ENCODE measurements at regions not wholly inside any gene's neighbourhood (a gene's known extent, or its start where the extent isn't known, plus 50 kb on each side); places are given as distances from the start of the nearest gene placed in this dataset.
"Not testable (repeated sequence)": the region's sequence is repeated elsewhere in the genome, so short reads cannot be mapped to it uniquely, and the experiment has no call there.

DNA sequence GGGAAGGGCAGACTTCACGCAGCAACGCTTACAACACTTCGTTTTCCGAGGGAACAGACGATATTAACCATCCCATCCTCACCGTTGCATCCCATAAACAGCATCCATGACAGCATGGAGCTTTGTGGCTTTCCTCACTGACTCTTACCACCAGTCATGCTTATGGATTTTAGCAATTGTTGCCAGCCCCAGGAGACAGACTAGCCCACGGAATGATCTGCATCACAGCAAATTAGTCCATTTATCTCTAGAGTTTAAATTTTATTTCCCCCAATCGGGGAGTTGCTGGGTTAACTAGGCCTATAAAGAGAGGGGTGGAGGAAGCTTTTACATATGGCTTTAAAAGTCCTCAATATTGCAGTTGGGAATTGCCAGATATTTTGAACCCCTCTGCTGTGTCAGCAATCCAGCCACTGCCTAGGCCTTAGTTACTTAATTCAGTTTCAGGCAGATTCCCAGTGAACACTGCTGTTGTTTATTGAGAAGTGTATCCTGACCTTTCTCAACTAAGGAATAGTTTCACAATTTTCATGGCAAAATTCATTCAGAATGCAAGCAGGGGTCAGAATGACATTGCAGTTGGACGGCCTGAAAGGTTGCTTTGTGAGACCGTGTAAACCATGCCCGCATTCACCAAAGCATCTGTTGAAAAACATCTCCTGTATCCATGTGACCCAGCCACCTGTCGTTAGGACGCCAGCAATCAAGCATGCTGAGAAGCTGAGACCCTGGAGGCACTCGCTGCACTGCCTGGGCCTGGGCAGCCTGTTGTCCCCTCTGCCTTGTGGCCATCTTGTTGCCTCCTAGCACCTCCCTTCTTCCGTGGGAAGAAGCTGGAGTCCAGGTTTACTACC lies 397.4 kb upstream of the TPM1 start:
- DNase-seq (ENCODE audit: low read depth, low spot score), result no peak
- WGBS (ENCODE audit: insufficient coverage, insufficient read length), result no CpG with 5 or more reads among the region's 15 CpGs
- Histone ChIP-seq H3K27me3 (ENCODE audit: control insufficient read depth, insufficient read depth, low read length) (no peaks in the 10 kb centered on the region), H3K36me3 (ENCODE audit: control insufficient read depth, insufficient read depth, low read length) (no peaks in the 10 kb centered on the region), H3K27ac (ENCODE audit: low read length) (no peak overlapping the region), H3K9me3 (ENCODE audit: control insufficient read depth, insufficient read depth, low read length) (no peaks in the 10 kb centered on the region), H3K4me1 (ENCODE audit: control insufficient read depth, insufficient read depth, low read length) (no peaks in the 10 kb centered on the region), H3K4me3 (ENCODE audit: low read length) (no peak overlapping the region)

DNA sequence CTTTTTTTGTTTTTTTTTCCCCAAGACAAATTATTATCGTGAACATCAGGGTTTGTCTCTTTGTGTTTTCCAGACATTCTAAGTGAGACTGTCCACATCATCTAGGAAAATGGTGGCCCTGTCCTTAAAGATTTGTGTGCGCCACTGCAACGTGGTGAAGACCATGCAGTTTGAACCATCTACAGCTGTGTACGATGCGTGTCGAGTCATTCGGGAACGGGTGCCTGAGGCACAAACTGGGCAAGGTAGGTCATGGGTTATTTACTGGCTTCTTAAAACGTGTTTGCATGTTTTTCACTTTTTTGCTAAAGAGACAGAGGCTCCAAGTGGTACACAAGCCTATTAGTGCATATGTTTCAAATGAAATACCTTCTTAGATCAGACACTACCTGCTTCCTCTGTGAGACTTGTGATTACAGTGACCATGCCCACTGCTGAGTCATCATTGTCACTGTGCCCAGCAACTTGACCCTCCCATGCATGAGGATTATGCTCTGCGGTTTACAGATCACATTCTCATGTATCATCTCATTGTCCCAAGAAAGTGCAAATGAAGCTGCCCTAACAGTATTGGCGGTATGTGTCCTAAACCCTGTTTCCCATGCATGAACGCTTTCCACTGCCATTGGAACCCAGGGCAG lies 395.2 kb upstream of the TPM1 start:
- no peaks in the 10 kb centered on the region for H3K4me1 ChIP-seq (ENCODE audit: control insufficient read depth, insufficient read depth, low read length)
- H3K9me3 ChIP-seq (ENCODE audit: control insufficient read depth, insufficient read depth, low read length), result no peaks in the 10 kb centered on the region
- no CpG with 5 or more reads among the region's 12 CpGs for whole genome bisulfite sequencing (ENCODE audit: insufficient coverage, insufficient read length)
- no peak overlapping the region; the same call in 1 of the 2 replicates for H3K4me3 ChIP-seq (ENCODE audit: low read length)
- no peaks in the 10 kb centered on the region for H3K27me3 ChIP-seq (ENCODE audit: control insufficient read depth, insufficient read depth, low read length)
- no peaks in the 10 kb centered on the region for H3K36me3 ChIP-seq (ENCODE audit: control insufficient read depth, insufficient read depth, low read length)
- no peak for DNase-seq (ENCODE audit: low read depth, low spot score)
- no peak overlapping the region for H3K27ac ChIP-seq (ENCODE audit: low read length)

DNA sequence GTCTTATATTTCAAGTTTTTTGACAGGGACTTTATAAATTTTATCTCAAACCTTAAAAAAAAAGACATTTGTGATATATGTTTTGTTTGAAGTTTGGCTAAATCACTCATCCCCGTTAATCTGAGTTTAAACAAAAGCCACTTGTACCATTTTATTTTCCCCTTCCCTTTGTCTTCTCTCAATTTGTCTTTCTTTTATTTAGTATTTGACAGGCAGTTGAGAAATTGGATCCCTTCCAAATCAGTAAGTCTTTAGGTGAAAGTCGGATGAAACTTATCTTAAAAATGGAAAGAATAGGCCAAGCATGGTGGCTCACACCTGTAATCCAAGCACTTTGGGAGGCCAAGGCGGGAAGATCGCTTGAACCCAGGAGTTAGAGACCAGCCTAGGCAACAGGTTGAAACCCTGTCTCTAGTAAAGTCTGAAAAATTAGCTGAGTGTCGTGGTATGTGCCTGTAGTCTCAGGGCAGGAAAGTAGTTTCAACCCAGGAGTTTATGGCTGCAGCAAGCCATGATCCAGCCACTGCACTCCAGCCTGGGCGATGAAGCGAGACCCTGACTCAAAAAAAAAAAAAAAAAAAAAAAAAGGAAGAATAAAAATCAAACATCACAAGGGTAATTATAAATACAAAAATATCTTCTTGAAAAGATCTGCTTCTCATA lies 394.6 kb upstream of the TPM1 start:
- Histone ChIP-seq H3K4me3 (ENCODE audit: low read length) (no peak overlapping the region), H3K4me1 (ENCODE audit: control insufficient read depth, insufficient read depth, low read length) (no peaks in the 10 kb centered on the region), H3K27me3 (ENCODE audit: control insufficient read depth, insufficient read depth, low read length) (no peaks in the 10 kb centered on the region), H3K9me3 (ENCODE audit: control insufficient read depth, insufficient read depth, low read length) (no peaks in the 10 kb centered on the region), H3K36me3 (ENCODE audit: control insufficient read depth, insufficient read depth, low read length) (no peaks in the 10 kb centered on the region), H3K27ac (ENCODE audit: low read length) (no peak overlapping the region)
- DNase-seq (ENCODE audit: low read depth, low spot score), result no peak
- WGBS (ENCODE audit: insufficient coverage, insufficient read length), result no CpG with 5 or more reads among the region's 7 CpGs

DNA sequence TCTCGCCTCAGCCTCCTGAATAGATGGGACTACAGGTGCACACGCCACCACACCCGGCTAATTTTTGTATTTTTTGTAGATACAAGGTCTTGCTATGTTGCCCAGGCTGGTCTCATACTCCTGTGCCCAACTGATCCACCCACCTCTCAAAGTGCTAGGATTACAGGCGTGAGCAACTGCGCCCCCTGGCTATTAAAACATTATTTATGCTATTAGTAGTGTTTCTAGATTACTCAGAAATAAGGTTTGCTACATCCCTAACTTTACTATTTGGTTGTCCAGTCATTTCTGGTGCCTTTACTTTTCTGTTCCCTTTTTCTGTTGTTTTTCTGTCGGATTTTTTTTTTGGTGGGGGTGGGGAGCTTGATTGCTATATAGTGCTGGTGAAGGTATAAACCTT lies 393.6 kb upstream of the TPM1 start:
- H3K36me3 ChIP-seq (ENCODE audit: control insufficient read depth, insufficient read depth, low read length), result no peaks in the 10 kb centered on the region; the same call in 1 of the 2 replicates
- no peak overlapping the region for H3K27ac ChIP-seq (ENCODE audit: low read length)
- H3K9me3 ChIP-seq (ENCODE audit: control insufficient read depth, insufficient read depth, low read length), result no peaks in the 10 kb centered on the region
- no peak for DNase-seq (ENCODE audit: low read depth, low spot score)
- no peaks in the 10 kb centered on the region for H3K4me1 ChIP-seq (ENCODE audit: control insufficient read depth, insufficient read depth, low read length)
- no CpG with 5 or more reads among the region's 6 CpGs for WGBS (ENCODE audit: insufficient coverage, insufficient read length)
- no peaks in the 10 kb centered on the region for H3K27me3 ChIP-seq (ENCODE audit: control insufficient read depth, insufficient read depth, low read length)
- H3K4me3 ChIP-seq (ENCODE audit: low read length), result no peak overlapping the region

DNA sequence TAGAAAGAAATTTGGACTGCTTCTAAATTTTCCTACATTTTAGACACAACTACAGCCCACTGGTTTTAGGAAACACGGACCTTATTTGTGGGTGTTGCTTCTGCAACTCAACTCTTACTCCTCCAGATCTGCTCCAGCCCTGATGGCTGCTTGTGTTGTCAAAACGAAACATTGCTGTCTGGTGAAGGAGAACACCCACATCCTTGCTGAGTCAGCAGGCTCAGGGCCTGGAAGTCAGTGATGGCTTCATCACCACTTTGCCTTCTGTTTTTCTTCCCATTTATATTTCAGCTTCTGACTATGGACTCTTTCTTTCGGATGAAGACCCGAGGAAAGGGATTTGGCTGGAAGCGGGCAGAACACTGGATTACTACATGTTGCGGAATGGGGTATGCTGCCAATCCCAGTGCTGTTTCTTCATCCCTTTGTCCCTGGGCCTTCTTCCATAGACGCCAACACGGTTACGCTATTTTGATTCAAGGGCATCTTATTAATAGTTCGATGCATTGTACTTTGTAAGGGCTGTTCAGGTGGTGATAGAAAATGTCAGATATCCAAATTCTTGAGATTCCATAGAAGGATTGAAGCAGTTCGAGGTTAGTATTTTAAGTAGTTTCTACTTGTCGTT lies 392.6 kb upstream of the TPM1 start:
- H3K27ac ChIP-seq (ENCODE audit: low read length), result no peak overlapping the region
- no peaks in the 10 kb centered on the region for H3K4me1 ChIP-seq (ENCODE audit: control insufficient read depth, insufficient read depth, low read length)
- no peak for DNase-seq (ENCODE audit: low read depth, low spot score)
- WGBS (ENCODE audit: insufficient coverage, insufficient read length), result 100% methylated on average over 2 of the region's 12 CpGs
- H3K9me3 ChIP-seq (ENCODE audit: control insufficient read depth, insufficient read depth, low read length), result no peaks in the 10 kb centered on the region
- H3K36me3 ChIP-seq (ENCODE audit: control insufficient read depth, insufficient read depth, low read length), result no peaks in the 10 kb centered on the region; the same call in 1 of the 2 replicates
- no peak overlapping the region for H3K4me3 ChIP-seq (ENCODE audit: low read length)
- no peaks in the 10 kb centered on the region for H3K27me3 ChIP-seq (ENCODE audit: control insufficient read depth, insufficient read depth, low read length)

DNA sequence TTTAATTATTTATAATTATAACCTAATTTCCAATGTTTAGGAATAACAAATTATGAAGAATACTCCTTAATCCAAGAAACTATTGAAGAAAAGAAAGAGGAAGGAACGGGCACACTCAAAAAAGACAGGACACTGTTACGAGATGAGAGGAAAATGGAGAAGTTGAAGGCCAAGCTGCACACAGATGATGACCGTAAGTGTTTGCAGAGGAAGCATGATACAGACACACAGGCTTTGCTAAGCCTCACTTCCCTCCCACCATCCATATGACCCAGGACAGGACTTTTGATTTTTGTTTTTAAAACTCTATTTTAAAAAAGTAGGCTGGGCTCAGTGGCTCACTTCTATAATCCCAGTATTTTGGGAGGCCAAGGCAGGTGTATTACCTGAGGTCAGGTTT lies 389.4 kb upstream of the TPM1 start:
- Histone ChIP-seq H3K27me3 (ENCODE audit: control insufficient read depth, insufficient read depth, low read length) (no peaks in the 10 kb centered on the region), H3K36me3 (ENCODE audit: control insufficient read depth, insufficient read depth, low read length) (no peaks in the 10 kb centered on the region; the same call in 1 of the 2 replicates), H3K27ac (ENCODE audit: low read length) (no peak overlapping the region), H3K4me3 (ENCODE audit: low read length) (no peak overlapping the region), H3K4me1 (ENCODE audit: control insufficient read depth, insufficient read depth, low read length) (no peaks in the 10 kb centered on the region), H3K9me3 (ENCODE audit: control insufficient read depth, insufficient read depth, low read length) (no peaks in the 10 kb centered on the region)
- no CpG with 5 or more reads among the region's 3 CpGs for WGBS (ENCODE audit: insufficient coverage, insufficient read length)
- no peak for DNase-seq (ENCODE audit: low read depth, low spot score)

DNA sequence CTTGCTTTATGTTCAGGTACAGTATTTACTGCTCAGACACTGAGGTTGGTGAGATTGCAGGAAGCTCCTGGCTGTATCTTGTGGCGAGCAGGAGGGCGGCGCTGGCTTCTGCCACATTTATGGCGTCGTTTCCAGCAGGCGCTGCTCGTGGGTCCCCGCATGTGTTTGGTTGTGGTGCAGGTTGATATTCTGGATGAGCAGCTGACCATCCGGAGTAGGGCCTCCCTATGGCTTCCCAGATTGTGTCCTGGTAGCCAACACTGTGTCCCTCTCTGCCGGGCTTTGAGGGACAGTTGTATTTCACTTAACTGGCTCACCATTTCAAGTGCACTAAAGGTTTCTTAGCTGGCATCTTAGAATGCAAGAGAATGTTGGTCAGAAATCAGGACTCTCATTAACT lies 386.5 kb upstream of the TPM1 start:
- no peaks in the 10 kb centered on the region; the same call in 1 of the 2 replicates for H3K36me3 ChIP-seq (ENCODE audit: control insufficient read depth, insufficient read depth, low read length)
- no CpG with 5 or more reads among the region's 10 CpGs for WGBS (ENCODE audit: insufficient coverage, insufficient read length)
- DNase-seq (ENCODE audit: low read depth, low spot score), result no peak
- H3K4me3 ChIP-seq (ENCODE audit: low read length), result no peak overlapping the region
- no peaks in the 10 kb centered on the region for H3K9me3 ChIP-seq (ENCODE audit: control insufficient read depth, insufficient read depth, low read length)
- no peak overlapping the region for H3K27ac ChIP-seq (ENCODE audit: low read length)
- no peaks in the 10 kb centered on the region for H3K4me1 ChIP-seq (ENCODE audit: control insufficient read depth, insufficient read depth, low read length)
- H3K27me3 ChIP-seq (ENCODE audit: control insufficient read depth, insufficient read depth, low read length), result no peaks in the 10 kb centered on the region

DNA sequence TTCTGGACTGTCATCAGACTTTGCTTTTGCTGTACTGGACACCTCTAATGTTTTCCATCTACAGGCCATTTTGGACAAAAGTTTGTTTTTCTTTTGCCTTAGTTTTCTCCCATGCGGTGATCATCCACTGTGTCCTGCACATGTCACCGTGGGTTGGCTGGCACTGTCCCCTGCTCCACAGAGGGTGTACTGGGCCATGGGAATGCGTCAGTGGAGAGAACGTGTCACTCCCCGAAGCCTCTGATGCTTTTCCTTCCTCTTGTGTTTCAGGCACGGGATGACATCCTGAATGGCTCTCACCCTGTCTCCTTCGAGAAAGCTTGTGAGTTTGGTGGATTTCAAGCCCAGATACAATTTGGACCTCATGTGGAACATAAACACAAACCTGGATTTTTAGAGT lies 385.0 kb upstream of the TPM1 start:
- H3K27me3 ChIP-seq (ENCODE audit: control insufficient read depth, insufficient read depth, low read length); H3K27ac ChIP-seq (ENCODE audit: low read length); H3K36me3 ChIP-seq (ENCODE audit: control insufficient read depth, insufficient read depth, low read length); H3K4me3 ChIP-seq (ENCODE audit: low read length); H3K4me1 ChIP-seq (ENCODE audit: control insufficient read depth, insufficient read depth, low read length); H3K9me3 ChIP-seq (ENCODE audit: control insufficient read depth, insufficient read depth, low read length); DNase-seq (ENCODE audit: low read depth, low spot score): not testable (repeated sequence)
- WGBS (ENCODE audit: insufficient coverage, insufficient read length), result no CpG with 5 or more reads among the region's 7 CpGs

DNA sequence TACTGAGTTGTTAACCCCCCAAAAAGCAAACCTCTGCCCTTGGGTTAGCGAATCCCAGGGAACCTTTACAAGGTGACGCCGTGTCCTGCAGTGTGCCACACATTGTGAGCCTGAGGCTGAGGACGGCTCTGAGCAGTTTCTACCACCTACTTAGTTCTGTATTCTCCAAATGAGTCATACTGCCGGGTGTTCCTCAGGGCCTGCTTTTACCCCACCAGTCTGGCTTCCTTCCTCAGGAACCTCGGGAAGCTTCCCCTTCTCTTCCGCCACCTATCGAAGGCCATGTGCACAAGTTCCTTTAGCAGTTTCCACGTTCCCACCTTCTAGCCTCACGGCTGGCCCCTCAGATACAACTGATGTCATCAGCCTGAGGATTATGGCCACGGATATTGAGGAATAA lies 384.0 kb upstream of the TPM1 start:
- Histone ChIP-seq H3K27me3 (ENCODE audit: control insufficient read depth, insufficient read depth, low read length) (no peaks in the 10 kb centered on the region), H3K9me3 (ENCODE audit: control insufficient read depth, insufficient read depth, low read length) (no peaks in the 10 kb centered on the region), H3K4me3 (ENCODE audit: low read length) (no peak overlapping the region), H3K27ac (ENCODE audit: low read length) (no peak overlapping the region), H3K36me3 (ENCODE audit: control insufficient read depth, insufficient read depth, low read length) (no peaks in the 10 kb centered on the region), H3K4me1 (ENCODE audit: control insufficient read depth, insufficient read depth, low read length) (no peaks in the 10 kb centered on the region)
- DNase-seq (ENCODE audit: low read depth, low spot score), result no peak
- WGBS (ENCODE audit: insufficient coverage, insufficient read length), result no CpG with 5 or more reads among the region's 11 CpGs

DNA sequence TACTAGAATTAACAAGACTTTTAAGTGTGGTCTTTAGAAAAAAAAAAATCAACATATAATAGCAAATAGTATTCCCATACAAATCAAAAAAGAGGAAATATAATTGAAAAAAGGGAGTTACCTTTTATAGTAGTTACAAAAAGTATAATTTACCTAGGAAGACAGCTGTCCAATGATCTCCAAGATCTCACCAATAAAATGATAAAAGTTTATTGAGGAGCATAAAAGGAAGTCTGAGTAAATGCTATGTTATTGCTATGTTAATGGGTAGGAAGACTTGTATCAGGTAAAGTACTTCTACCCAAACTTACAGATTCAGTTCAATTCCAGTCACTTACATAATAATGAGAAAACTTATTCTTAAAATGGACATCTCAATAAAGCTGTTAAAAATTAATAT lies 379.0 kb upstream of the TPM1 start:
- no peak overlapping the region for H3K4me3 ChIP-seq (ENCODE audit: low read length)
- no peaks in the 10 kb centered on the region for H3K27me3 ChIP-seq (ENCODE audit: control insufficient read depth, insufficient read depth, low read length)

More for the DNA sequence above, 379.0 kb upstream of the TPM1 start:
- H3K36me3 ChIP-seq (ENCODE audit: control insufficient read depth, insufficient read depth, low read length), result no peaks in the 10 kb centered on the region
- no peak for DNase-seq (ENCODE audit: low read depth, low spot score)
- H3K4me1 ChIP-seq (ENCODE audit: control insufficient read depth, insufficient read depth, low read length), result no peaks in the 10 kb centered on the region
- no peak overlapping the region for H3K27ac ChIP-seq (ENCODE audit: low read length)
- H3K9me3 ChIP-seq (ENCODE audit: control insufficient read depth, insufficient read depth, low read length), result no peaks in the 10 kb centered on the region
